T-helper 1 cell treated with Interleukin-12 subunit alpha and Interleukin-12 subunit beta and Interleukin-4 antibody, amounts not matched to agents 30 ng/mL and 1 ng/mL, for 36 hours (primary cell): ENCODE measurements at regions not wholly inside any gene's neighbourhood (a gene's known extent, or its start where the extent isn't known, plus 50 kb on each side); places are given as distances from the start of the nearest gene placed in this dataset.

Experiments
- intact Hi-C: fragments of 100-400 bp; cut with micrococcal nuclease; formaldehyde crosslinking; loops from one replicate; pipeline ENCODE4 v1.15.1; 2024

- intact Hi-C loops = no loop called here
Observed at GRCh38 chr16:59290718-59291117, 556.6 kb upstream of the GOT2 start.

DNA sequence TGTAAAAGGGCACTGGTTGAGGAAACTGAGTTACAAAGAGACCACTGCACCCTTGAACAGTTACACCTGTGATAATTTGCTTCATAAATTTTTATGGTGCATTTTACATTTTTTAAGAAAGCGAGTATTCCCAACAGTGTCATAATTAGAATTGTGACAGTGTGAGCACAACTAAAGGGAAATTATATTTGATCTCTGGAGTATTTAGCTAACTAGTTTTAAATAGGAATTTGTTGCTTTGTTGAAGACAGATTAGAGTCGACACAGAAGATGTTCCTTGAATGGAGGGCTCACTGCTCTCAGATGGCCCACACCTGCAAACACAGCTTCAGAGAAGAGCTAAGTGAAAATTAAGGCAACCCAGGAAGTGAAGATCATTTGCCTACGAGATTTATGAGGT, 555.0 kb upstream of the GOT2 start:
- intact Hi-C loops = no loop called here

- intact Hi-C loops = no loop called here
Observed at GRCh38 chr16:59274141-59274540, 540.0 kb upstream of the GOT2 start.

DNA sequence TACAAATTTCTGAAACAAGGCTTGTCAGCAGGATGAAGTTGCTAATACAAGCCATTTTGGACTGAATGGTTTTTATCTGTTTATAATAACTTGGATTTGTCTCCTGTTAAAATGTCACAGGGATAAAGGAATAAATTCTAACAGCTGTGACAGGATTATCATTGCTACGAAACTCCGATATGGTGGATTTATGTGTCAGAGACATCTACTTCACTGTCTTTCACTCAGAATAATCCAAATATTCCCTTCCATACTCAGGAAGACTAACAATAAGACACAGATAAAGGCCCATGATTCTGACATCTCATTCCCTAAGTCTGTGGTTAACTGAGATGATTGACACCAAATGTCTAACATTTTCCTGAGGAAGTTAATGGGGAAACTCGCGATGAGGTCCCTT, 529.8 kb upstream of the GOT2 start:
- intact Hi-C loops = no loop called here

GRCh38 chr16:59260892-59261291, 526.8 kb upstream of the GOT2 start:
- intact Hi-C loops = no loop called here

GRCh38 chr16:59259950-59260319, 525.8 kb upstream of the GOT2 start:
- intact Hi-C loops = no loop called here

DNA sequence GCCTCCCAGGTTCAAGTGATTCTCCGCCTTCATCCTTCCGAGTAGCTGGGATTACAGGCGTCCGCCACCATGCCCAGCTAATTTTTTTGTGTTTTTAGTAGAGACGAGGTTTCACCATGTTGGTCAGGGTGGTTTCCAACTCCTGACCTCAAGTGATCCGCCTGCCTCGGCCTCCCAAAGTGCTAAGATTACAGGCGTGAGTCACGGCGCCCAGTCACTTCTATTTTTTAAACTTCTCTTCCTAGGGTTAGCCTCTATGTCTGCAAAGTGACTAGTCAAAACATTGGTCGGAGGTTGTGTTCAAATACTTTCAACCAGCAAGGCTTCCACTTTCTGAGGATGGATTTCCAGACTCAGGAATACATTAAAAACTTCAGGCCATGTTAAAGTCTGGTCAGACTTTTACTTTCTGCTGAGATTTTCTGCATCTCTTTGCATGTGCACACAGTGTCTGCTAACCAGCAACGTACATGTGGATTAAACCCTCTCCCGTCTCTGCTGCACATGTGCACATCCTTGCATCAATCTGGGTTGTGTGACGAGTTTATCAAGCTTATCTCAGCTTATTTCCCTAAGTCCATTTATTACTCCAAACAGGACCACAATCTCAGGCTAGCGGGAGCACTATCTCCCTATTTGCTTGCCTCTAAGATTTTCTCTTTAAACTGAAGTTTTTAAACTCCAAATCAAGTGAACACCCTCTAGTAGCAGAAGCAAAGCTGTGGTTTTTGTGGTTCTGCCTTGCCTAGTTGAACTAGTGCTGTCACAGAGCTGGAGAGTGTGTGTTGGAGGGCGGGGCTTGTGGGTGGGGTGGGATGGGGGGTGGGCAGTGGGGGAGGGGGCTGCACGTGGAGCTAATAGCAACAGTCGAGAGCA, 525.2 kb upstream of the GOT2 start:
- intact Hi-C loops = no loop called here

DNA sequence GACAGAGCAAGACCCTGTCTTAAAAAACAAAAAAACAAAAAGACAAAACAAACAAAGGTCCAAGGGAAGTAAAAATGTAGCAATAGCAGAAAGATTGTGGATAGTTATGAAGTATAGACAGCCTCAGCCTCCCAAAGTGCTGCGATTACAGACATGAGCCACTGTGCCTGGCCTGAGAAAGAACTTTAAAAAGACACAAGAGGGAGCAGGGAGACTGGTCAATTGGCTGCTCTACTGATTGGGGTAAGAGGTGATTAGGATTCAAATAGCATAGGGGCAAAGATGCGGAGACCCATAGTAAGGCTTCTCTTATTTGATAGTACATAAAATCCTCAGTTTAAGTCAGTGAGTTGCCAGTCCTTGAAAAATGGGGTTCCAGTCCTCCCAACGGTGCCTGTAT, 518.2 kb upstream of the GOT2 start:
- intact Hi-C loops = no loop called here

GRCh38 chr16:59249011-59249410, 514.9 kb upstream of the GOT2 start:
- intact Hi-C loops = no loop called here

DNA sequence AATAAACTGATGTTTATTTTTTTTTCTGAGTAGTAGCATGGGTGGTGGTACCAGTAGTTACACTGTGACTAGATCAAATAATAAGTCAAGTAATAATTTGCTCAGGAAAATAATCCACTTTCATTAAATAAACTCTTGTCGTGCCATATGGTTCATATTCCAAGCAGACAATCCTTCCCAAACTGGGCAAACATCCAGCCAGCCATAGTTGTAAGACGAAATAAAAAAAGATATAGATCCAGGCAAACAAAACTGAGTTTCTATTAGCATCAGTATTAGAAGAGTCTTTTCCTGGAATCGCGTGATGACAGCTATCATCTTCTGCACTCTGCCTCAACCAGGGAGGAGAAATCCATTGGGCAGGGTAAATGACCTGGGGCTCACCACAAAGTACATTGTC, 508.4 kb upstream of the GOT2 start:
- intact Hi-C loops = no loop called here

DNA sequence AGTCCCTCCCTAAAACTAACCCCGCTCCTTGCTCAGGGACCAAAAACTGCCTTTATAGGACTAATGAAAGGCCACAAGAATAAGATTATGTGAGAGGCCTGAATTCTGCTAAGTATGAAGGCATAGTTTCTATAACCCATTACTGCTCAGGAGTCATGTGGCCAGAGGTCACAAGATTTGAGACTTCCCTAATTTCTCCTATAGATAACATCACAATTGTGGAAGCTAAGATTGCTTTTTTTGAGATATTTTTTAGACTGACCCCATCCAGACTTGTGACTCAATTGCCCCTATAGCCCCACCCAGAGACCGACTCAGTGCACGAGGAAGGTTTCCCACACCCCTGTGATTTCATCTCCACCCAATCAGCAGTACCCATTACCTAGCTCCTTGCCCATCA, 504.1 kb upstream of the GOT2 start:
- intact Hi-C loops = no loop called here

DNA sequence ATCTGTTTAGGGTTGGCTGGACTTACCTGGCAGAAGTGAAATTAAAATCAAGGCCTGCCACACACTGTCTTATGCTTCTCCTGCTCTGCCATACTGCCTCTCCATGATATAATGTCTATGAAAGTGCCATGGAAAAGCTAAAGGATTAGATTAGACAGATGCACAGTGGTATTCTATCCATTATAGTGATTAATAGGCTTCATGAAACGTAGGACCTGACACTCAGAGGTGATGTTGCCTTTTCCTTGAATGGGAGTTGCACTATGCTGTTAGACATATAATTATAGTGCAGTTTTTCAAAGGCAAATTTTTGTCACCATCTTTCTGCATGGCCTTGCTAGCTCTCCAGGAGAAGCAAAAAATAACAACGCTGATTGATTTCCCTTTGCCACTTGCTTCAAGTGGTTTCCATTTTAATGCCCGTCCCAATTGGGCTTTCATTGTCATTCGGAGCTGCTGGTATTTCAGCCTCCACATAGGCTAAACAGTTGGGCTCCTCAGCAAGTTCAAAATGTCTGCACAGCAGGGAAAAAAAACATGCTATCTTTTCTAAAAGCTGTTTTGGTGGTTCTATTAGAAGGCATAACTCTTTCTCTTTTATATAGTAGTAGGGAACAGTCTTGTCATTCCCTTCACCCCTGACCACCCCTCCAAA, 502.8 kb upstream of the GOT2 start:
- intact Hi-C loops = no loop called here

- intact Hi-C loops = no loop called here
Observed at GRCh38 chr16:59224401-59224800, 490.3 kb upstream of the GOT2 start.

DNA sequence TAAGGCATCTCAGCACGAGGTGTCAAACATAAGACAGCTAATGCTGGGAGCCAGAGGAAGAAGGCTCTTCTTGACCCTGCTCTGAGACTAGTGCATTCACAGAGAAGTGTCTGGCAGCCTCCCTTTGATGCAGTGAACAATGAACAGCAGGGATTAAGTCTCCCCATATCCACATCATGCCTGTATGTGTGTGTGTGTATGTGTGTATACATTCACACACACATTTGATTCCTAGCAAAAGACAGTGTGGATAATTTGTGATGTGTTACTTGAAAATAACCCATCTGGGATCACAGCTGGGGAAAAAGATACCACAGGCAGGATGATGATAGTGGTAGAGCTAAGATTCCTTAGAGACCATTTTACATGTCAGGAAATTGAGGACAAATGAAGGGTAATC, 485.9 kb upstream of the GOT2 start:
- intact Hi-C loops = no loop called here

- intact Hi-C loops = no loop called here
Observed at GRCh38 chr16:59216291-59216690, 482.2 kb upstream of the GOT2 start.

- intact Hi-C loops = no loop called here
Observed at GRCh38 chr16:59214455-59214854, 480.3 kb upstream of the GOT2 start.

DNA sequence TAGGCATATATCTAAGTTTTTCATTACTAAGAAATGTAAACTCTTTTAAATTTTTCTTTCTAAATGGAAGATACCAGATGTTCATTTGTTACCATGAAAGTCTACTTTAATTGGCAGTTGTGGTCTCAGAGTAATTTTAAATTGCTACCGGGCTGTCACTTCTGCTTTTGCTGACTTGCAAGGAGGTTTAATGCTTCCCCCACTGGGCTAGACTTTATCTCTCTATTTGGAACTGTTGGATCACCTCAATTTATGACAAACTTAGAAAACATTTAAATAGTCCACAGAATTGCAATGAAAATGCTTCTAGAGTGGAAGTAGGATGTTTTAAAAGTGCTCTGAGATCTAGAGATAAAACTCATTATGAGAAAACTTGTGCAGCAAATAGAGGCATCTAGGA, 479.8 kb upstream of the GOT2 start:
- intact Hi-C loops = no loop called here

DNA sequence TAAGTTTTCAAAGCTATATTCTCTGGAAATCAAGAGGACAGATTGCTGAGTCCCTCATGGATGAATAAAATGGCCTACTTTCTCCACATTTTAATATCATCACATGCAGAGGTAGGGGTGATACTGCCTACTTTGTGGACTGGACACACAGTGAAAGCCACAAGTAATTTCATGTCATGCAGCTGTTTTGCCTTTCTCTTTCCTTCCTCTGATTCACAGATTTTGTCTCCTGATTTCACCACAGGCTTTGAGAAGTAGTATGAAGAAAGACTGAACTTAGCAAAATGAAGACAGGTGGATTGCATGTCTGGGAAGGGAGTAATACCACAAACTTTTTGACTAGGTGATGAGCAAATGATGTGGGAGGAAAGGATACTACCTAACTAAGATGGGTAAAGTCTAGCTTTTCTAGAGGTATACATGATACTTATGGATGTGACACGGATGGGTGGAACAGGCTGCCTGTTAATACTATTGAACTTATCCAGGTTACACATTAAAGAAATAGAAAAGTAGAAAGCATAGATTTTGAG, 478.4 kb upstream of the GOT2 start:
- intact Hi-C loops = no loop called here

- intact Hi-C loops = no loop called here
Observed at GRCh38 chr16:59210955-59211541, 476.9 kb upstream of the GOT2 start.

DNA sequence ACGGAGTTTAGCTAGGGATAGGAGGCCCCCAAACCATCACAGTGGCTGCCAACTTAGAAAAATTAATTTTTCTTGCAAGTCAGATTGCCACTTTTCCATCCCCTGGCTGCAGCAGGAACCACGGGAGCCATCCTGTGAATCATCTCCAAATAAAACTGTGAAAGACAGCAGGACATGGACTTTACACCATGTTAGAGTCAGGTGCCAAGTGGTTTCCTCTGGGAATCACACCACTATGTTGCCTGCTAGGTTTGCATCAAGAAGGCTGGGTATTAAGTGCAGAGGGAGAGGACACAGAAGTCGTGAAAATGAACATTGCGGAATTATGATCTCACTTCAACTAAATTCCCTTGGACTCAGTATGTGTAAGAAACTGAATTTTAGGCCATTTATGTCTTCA, 471.3 kb upstream of the GOT2 start:
- intact Hi-C loops = no loop called here

DNA sequence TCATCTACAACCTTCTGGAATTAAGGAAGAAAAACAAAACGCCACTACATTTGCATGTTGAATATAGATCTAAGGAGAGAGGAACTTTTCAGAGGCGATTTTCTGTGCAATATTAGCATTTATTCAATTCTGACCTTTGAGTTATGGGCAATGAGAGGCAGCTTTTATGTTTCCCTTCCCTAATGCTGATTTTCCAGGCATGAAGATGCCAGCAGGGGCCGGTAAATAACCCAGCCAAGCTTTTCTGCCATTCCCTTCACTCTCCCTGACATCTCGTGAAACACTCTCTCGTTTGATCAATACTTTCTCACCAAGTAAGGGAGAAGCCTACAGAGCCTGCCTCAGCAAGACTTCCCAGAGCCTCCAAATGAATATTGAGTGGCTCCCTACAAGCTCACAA, 470.5 kb upstream of the GOT2 start:
- intact Hi-C loops = no loop called here

- intact Hi-C loops = no loop called here
Observed at GRCh38 chr16:59202233-59202862, 468.2 kb upstream of the GOT2 start.
